ENCODE measurements at regions not wholly inside any gene's neighbourhood (a gene's known extent, or its start where the extent isn't known, plus 50 kb on each side); places are given as distances from the start of the nearest gene placed in this dataset.
A peak's percentile ranks its signal among the peaks of the same experiment; 100 is the strongest.
"Not testable (repeated sequence)": the region's sequence is repeated elsewhere in the genome, so short reads cannot be mapped to it uniquely, and the experiment has no call there.

DNA sequence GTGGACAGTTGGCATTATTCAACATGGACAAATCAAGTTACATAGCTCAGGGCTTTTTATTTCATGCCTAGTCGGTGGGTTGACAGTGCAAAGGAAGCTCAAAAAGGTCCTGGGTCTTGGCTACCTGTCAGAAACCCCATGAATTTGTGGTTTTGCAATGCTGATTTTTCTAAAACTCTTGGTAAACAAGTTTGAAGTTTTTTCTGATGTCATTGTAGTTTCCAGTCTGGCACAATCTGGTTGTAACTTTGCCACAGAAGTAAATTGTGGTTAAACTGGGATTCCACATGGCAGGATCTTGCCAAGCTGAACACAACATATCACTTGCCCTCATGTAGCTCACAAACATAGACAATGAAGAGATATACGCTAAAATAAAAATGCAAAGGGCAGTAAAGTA lies 100.8 kb downstream of the EHF start:
- H3K4me3 ChIP-seq (ENCODE audit: control insufficient read depth, low read depth, low read length), result no peak overlapping the region
- peak; percentile 6 for DNase-seq (ENCODE audit: low read depth)
- TF ChIP-seq, protein P1, sequence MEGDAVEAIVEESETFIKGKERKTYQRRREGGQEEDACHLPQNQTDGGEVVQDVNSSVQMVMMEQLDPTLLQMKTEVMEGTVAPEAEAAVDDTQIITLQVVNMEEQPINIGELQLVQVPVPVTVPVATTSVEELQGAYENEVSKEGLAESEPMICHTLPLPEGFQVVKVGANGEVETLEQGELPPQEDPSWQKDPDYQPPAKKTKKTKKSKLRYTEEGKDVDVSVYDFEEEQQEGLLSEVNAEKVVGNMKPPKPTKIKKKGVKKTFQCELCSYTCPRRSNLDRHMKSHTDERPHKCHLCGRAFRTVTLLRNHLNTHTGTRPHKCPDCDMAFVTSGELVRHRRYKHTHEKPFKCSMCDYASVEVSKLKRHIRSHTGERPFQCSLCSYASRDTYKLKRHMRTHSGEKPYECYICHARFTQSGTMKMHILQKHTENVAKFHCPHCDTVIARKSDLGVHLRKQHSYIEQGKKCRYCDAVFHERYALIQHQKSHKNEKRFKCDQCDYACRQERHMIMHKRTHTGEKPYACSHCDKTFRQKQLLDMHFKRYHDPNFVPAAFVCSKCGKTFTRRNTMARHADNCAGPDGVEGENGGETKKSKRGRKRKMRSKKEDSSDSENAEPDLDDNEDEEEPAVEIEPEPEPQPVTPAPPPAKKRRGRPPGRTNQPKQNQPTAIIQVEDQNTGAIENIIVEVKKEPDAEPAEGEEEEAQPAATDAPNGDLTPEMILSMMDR (conservative IDR thresholded peaks at IDR 0.05; ENCODE audit: control insufficient read depth, insufficient read depth, low read depth, low read length), result no peak

DNA sequence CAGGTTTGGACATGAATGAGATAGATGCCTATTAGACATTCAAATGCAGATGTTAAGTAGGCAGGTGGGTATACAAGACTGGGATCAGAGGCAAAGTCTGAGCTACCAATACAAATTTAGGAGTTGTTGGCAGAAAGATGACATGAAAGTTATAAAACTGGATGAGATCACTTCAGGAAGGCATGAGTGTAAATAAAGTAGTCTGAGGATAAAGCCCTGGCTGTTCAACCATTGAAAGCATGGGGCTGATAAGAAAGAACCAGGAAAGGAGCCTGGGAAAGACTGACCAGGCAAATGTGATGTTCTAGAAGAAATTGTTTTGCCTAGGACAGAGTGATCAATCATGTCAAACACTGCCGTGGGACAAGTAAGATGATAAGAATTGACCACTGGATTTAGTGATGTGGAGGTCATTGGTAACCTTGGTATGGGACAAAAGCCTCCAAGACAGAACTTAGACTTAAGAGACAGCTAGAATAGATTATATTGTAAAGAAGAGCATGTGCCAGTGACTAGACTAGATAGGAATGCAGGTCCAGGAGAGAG lies 98.5 kb downstream of the EHF start:
- no peak for DNase-seq (ENCODE audit: low read depth)
- TF ChIP-seq, protein P1 (conservative IDR thresholded peaks at IDR 0.05; ENCODE audit: control insufficient read depth, insufficient read depth, low read depth, low read length), result no peak
- no peak overlapping the region for H3K4me3 ChIP-seq (ENCODE audit: control insufficient read depth, low read depth, low read length)

DNA sequence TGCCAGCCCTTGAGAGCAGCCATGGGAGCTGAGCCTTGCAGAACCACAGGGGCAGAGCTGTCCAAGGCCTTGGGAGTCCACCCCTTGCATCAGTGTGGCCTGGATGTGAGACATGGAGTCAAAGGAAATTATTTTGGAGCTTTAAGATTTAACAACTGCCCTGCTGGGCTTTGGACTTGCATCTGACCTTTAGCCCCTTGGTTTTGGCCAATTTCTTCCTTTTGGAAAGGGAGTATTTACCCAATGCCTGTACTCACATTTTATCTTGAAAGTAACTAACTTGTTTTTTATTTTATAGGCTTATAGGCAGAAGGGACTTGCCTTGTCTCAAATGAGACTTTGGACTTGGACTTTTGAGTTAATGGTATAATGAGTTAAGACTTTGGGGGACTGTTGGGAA lies 92.7 kb downstream of the EHF start:
- not testable (repeated sequence) for H3K4me3 ChIP-seq (ENCODE audit: control insufficient read depth, low read depth, low read length); DNase-seq (ENCODE audit: low read depth)

Data from fibroblast of mammary gland (primary cell).